ENCODE measurements at regions not wholly inside any gene's neighbourhood (a gene's known extent, or its start where the extent isn't known, plus 50 kb on each side); places are given as distances from the start of the nearest gene placed in this dataset.

GRCh38 chr4:18071894-18072293 is 50.3 kb upstream of the LCORL start:
- Histone ChIP-seq H3K36me3 (no peaks in the 10 kb centered on the region), H3K4me3 (no peak overlapping the region), H3K4me1 (no peaks in the 10 kb centered on the region), H3K9me3 (no peaks in the 10 kb centered on the region), H3K27me3 (no peaks in the 10 kb centered on the region), H3K27ac (no peak overlapping the region)
- no peak for DNase-seq
- intact Hi-C loops (cut with DNase I; ENCODE audit: low total_unique reads), result no loop called here
- TF ChIP-seq EP300 (IDR thresholded peaks at IDR 0.05) (no peak), POLR2AphosphoS5 (IDR thresholded peaks at IDR 0.05) (no peak), POLR2A (IDR thresholded peaks at IDR 0.05) (no peak), CTCF (IDR thresholded peaks at IDR 0.05) (no peak)

Small RNA genes lying in the stretch of these regions (small RNA-seq; reads per million reads assigned to genes)
- 0 reads per million in 4 donors for gene RNA5SP157
